K562 (cell line): ENCODE measurements at regions not wholly inside any gene's neighbourhood (a gene's known extent, or its start where the extent isn't known, plus 50 kb on each side); places are given as distances from the start of the nearest gene placed in this dataset.

Experiments
- ATAC-seq: fragments of 200-7000 bp; cut with Tn5 transposase; 3 replicates; pipeline ENCODE4 v1.9.1; 2020; ENCODE audit warnings: moderate library complexity
- BruUV-seq: library from RNA; stranded (reverse); fragments of 400-500 nt; replicated peaks from 2 replicates; lab custom pipeline; 2021; lab: Mats Ljungman, UMichigan
- CTCF ChIA-PET: fragments of 300-600 bp; formaldehyde crosslinking; extraction: SDS; loops from one replicate; lab custom pipeline; 2021; ENCODE audit warnings: low intra/inter-chr PET ratio; lab: Yijun Ruan, JAX
- POLR2A ChIA-PET: fragments of 300-600, 350-650 bp; sonication (Branson Sonifier 250); formaldehyde crosslinking; extraction: SDS; loops from one replicate; lab custom pipeline; 2021; ENCODE audit warnings: antibody characterized with exemption, inconsistent platforms; lab: Yijun Ruan, JAX
- DNase-seq, 4 experiments: peaks; one replicate each; pipeline versions ENCODE4 v3.0.0 to v3.0.0-alpha.2; 2011 to 2018; ENCODE audit warnings: low spot score in 3 of 4, mixed read lengths in 3 of 4; ENCODE audit errors: extremely low read depth in 1 of 4
- FAIRE-seq: peaks from 2 replicates; lab custom pipeline; 2011; peaks lifted over from hg19 to GRCh38; lab: Jason Lieb, UNC
- H2AFZ ChIP-seq: 2 replicates; pipeline ENCODE4 v1.6.0; 2011; ENCODE audit warnings: low read depth, low read length, control low read depth, inconsistent platforms
- H3K27ac ChIP-seq: fragments of 200-600 bp; 3 replicates; pipeline ENCODE4 v1.8.0; 2011; ENCODE audit warnings: low read depth, mild to moderate bottlenecking, control low read depth, inconsistent platforms, low read length, moderate library complexity, mixed read lengths; ENCODE audit errors: extremely low read depth
- H3K27me3 ChIP-seq, 2 experiments: fragments of 300-600 bp in 1 of 2; 2 replicates in 1 of 2; 3 replicates in 1 of 2; pipeline versions ENCODE4 v1.6.0 to v1.8.0; 2011; ENCODE audit warnings: inconsistent platforms in 2 of 2, low read length in 2 of 2, mild to moderate bottlenecking in 1 of 2, mixed read lengths in 1 of 2, moderate library complexity in 1 of 2; ENCODE audit not compliant: control insufficient read depth in 2 of 2, insufficient read depth in 2 of 2
- H3K36me3 ChIP-seq: fragments of 300-600 bp; 3 replicates; pipeline ENCODE4 v1.8.0; 2011; ENCODE audit warnings: mild to moderate bottlenecking, low read length, inconsistent platforms; ENCODE audit not compliant: control insufficient read depth, insufficient read depth
- H3K4me1 ChIP-seq, 2 experiments: fragments of 200-600 bp in 1 of 2; replicated peaks in 1 of 2; 2 replicates in 1 of 2; 3 replicates in 1 of 2; pipeline versions ENCODE4 v1.5.1 to v1.8.0; 2011; ENCODE audit warnings: inconsistent platforms in 2 of 2, low read length in 2 of 2, mild to moderate bottlenecking in 1 of 2, mixed read lengths in 1 of 2, moderate library complexity in 1 of 2; ENCODE audit not compliant: control insufficient read depth in 2 of 2, insufficient read depth in 2 of 2
- H3K4me2 ChIP-seq: 2 replicates; pipeline ENCODE4 v1.6.1; 2011; ENCODE audit warnings: low read length, control low read depth, inconsistent platforms, mixed read lengths; ENCODE audit not compliant: insufficient read depth
- H3K4me3 ChIP-seq: fragments of 200-600 bp; sonication (generic), shearing (Covaris generic); 2 replicates; pipeline ENCODE4 v1.5.1; 2016; ENCODE audit warnings: control low read depth, inconsistent platforms
- H3K79me2 ChIP-seq: fragments of 200-600 bp; 3 replicates; pipeline ENCODE4 v1.8.0; 2011; ENCODE audit warnings: low read length, inconsistent platforms; ENCODE audit not compliant: control insufficient read depth, insufficient read depth
- H3K9ac ChIP-seq, 2 experiments: 2 replicates each; pipeline versions ENCODE4 v1.6.0 to v1.6.1; 2011; ENCODE audit warnings: low read depth in 2 of 2, low read length in 2 of 2, control low read depth in 1 of 2, inconsistent platforms in 1 of 2, mild to moderate bottlenecking in 1 of 2, mixed read lengths in 1 of 2; ENCODE audit not compliant: insufficient read depth in 1 of 2
- H3K9me1 ChIP-seq: one replicate; pipeline ENCODE4 v1.6.0; 2011; ENCODE audit warnings: inconsistent platforms, mild to moderate bottlenecking, low read length, moderate library complexity; ENCODE audit not compliant: control insufficient read depth, insufficient read depth
- H3K9me3 ChIP-seq: replicated peaks from 2 replicates; pipeline ENCODE4 v1.5.1; 2011; ENCODE audit warnings: low read depth, low read length, inconsistent platforms; ENCODE audit not compliant: control insufficient read depth, insufficient read depth
- H4K20me1 ChIP-seq: replicated peaks from 2 replicates; pipeline ENCODE4 v1.6.1; 2011; ENCODE audit warnings: low read length, inconsistent platforms, mixed read lengths; ENCODE audit not compliant: control insufficient read depth, insufficient read depth
- CREB5 ChIP-seq: fragments of 250-450 bp; sonication (Bioruptor Pico); IDR thresholded peaks from 2 replicates; pipeline ENCODE4 v1.5.0; 2020; ENCODE audit warnings: mild to moderate bottlenecking
- GTF2B ChIP-seq: IDR thresholded peaks from 2 replicates; pipeline ENCODE4 v1.6.1; 2011; ENCODE audit not compliant: insufficient read length; ENCODE audit errors: extremely low read depth
- MLLT1 ChIP-seq, 2 experiments: fragments of 450-650 bp; IDR thresholded peaks; 2 replicates each; pipeline ENCODE4 v1.6.1; 2016
- PML ChIP-seq: IDR thresholded peaks from 2 replicates; pipeline ENCODE4 v1.6.1; 2012; ENCODE audit warnings: low read length, inconsistent platforms
- SIN3B ChIP-seq: fragments of 450-650 bp; IDR thresholded peaks from 2 replicates; pipeline ENCODE4 v1.6.1; 2017; ENCODE audit warnings: low read depth, mild to moderate bottlenecking, moderate library complexity
- TCF3 ChIP-seq: sonication (generic); formaldehyde crosslinking; IDR thresholded peaks from 2 replicates; pipeline ENCODE4 v1.4.0; 2020; ENCODE audit warnings: mild to moderate bottlenecking, missing genetic modification reagents
- TSC22D4 ChIP-seq: fragments of 450-650 bp; IDR thresholded peaks from 2 replicates; pipeline ENCODE4 v1.6.1; 2016; ENCODE audit warnings: missing genetic modification characterization, missing biosample characterization, control low read depth
- ZBTB49 ChIP-seq: sonication (generic); formaldehyde crosslinking; IDR thresholded peaks from 2 replicates; pipeline ENCODE4 v1.8.0; 2022; ENCODE audit warnings: missing genetic modification reagents, mild to moderate bottlenecking, borderline replicate concordance
- ZBTB9 ChIP-seq: fragments of 450-650 bp; formaldehyde crosslinking; IDR thresholded peaks from 2 replicates; pipeline ENCODE4 v1.4.0; 2020; ENCODE audit warnings: mild to moderate bottlenecking, moderate library complexity
- ZNF436 ChIP-seq: fragments of 250-450, 450-650 bp; sonication (Bioruptor Pico); formaldehyde crosslinking; IDR thresholded peaks from 2 replicates; pipeline ENCODE4 v1.7.0; 2020; ENCODE audit warnings: mild to moderate bottlenecking
- ZNF740 ChIP-seq, 3 experiments: fragments of 200-800 bp in 1 of 3; sonication (Bioruptor generic) in 1 of 3; sonication (generic) in 1 of 3; formaldehyde crosslinking in 1 of 3; IDR thresholded peaks; 2 replicates each; pipeline versions ENCODE4 v1.6.1 to v1.8.0; 2016 to 2022; ENCODE audit warnings: mild to moderate bottlenecking in 2 of 3, missing compliant biosample characterization in 2 of 3, missing genetic modification characterization in 2 of 3, missing genetic modification reagents in 1 of 3
- WGBS: fragments of 100-300 bp; shearing (Covaris generic); methylation state at CpG from one replicate; pipeline ENCODE4 v1.1.6; 2016; ENCODE audit warnings: low coverage, mixed read lengths; ENCODE audit not compliant: insufficient coverage; ENCODE audit errors: missing lambda C conversion rate; 5-methylcytosine and 5-hydroxymethylcytosine counted together
- in situ Hi-C: fragments of 300-500 bp; cut with MboI; formaldehyde crosslinking; loops from 4 replicates; pipeline ENCODE4 v1.15.0; 2018; ENCODE audit warnings: inconsistent platforms, mixed read lengths
- intact Hi-C: fragments of 100-400 bp; cut with micrococcal nuclease; formaldehyde crosslinking; loops from 2 replicates; pipeline ENCODE4 v1.14.2; 2022

GRCh38 chr7:68613405-68613804 lies 984.9 kb upstream of the AUTS2 start (continued):
- TF ChIP-seq ZBTB9 (CRISPR knock-in tag) (no peak), ZNF740 (CRISPR knock-in tag; IDR thresholded peaks at IDR 0.05) (no peak), ZNF740 (tag; IDR thresholded peaks at IDR 0.05) (no peak), TSC22D4 (tag) (no peak)

GRCh38 chr7:68613897-68614296 lies 984.4 kb upstream of the AUTS2 start:
- POLR2A ChIA-PET, result no interaction called here
- H3K9me1 ChIP-seq, result no peaks in the 10 kb centered on the region
- H3K36me3 ChIP-seq, result no peaks in the 10 kb centered on the region
- H3K9ac ChIP-seq, result no peak overlapping the region
- H4K20me1 ChIP-seq, result no peaks in the 10 kb centered on the region
- 2% methylated on average over 4 of the region's 4 CpGs for WGBS
- no peak overlapping the region for H3K4me2 ChIP-seq
- no peak overlapping the region for H2AFZ ChIP-seq
- DNase-seq (no peak), FAIRE-seq (no peak), ATAC-seq (no peak)
- no TSS peak for BruUV-seq
- H3K79me2 ChIP-seq, result no peaks in the 10 kb centered on the region
- H3K27me3 ChIP-seq, result no peaks in the 10 kb centered on the region
- no peak overlapping the region for H3K4me3 ChIP-seq
- CTCF ChIA-PET, result no interaction called here
- intact Hi-C loops (no loop called here), in situ Hi-C loops (no loop called here)
- no peaks in the 10 kb centered on the region for H3K4me1 ChIP-seq
- H3K9me3 ChIP-seq, result no peaks in the 10 kb centered on the region
- no peak overlapping the region for H3K27ac ChIP-seq
- no peak for TF ChIP-seq GTF2B
- no peak for TF ChIP-seq PML
- no peak for TF ChIP-seq ZBTB49 (CRISPR knock-in tag)
- no peak for TF ChIP-seq MLLT1 (IDR thresholded peaks at IDR 0.05)
- TF ChIP-seq CREB5, result no peak
- no peak for TF ChIP-seq SIN3B
- TF ChIP-seq ZNF436 (CRISPR knock-in tag), result no peak
- no peak for TF ChIP-seq TCF3 (CRISPR knock-in tag)
